ENCODE measurements at regions not wholly inside any gene's neighbourhood (a gene's known extent, or its start where the extent isn't known, plus 50 kb on each side); places are given as distances from the start of the nearest gene placed in this dataset.

DNA sequence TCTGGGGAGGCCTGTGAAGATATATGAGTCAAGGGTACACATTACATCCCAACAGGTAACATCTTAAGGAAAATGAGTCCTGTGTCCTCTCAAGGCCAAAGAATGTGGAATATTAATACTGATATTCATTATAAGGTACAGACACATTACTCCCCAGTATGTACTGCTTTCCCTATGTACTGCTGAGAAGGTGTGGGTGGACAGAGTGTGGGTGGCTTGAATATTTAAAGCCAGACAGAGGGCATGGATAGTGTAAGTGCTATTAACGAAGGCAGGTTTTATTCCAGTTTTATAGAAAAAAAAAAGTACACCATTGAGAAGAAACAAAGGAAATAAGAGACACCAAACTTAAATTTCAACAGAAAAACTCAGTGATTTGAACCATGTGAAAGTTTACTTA, 1054.4 kb downstream of the XPNPEP1 start:
- TF ChIP-seq POLR2A (IDR thresholded peaks at IDR 0.05): no peak
- TF ChIP-seq, protein P1, sequence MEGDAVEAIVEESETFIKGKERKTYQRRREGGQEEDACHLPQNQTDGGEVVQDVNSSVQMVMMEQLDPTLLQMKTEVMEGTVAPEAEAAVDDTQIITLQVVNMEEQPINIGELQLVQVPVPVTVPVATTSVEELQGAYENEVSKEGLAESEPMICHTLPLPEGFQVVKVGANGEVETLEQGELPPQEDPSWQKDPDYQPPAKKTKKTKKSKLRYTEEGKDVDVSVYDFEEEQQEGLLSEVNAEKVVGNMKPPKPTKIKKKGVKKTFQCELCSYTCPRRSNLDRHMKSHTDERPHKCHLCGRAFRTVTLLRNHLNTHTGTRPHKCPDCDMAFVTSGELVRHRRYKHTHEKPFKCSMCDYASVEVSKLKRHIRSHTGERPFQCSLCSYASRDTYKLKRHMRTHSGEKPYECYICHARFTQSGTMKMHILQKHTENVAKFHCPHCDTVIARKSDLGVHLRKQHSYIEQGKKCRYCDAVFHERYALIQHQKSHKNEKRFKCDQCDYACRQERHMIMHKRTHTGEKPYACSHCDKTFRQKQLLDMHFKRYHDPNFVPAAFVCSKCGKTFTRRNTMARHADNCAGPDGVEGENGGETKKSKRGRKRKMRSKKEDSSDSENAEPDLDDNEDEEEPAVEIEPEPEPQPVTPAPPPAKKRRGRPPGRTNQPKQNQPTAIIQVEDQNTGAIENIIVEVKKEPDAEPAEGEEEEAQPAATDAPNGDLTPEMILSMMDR (IDR thresholded peaks at IDR 0.05): no peak

Measured in upper lobe of left lung (tissue), 4 donors.